ENCODE measurements at regions not wholly inside any gene's neighbourhood (a gene's known extent, or its start where the extent isn't known, plus 50 kb on each side); places are given as distances from the start of the nearest gene placed in this dataset.

- H3K27ac ChIP-seq, result no peak overlapping the region
- TF ChIP-seq, protein P1, sequence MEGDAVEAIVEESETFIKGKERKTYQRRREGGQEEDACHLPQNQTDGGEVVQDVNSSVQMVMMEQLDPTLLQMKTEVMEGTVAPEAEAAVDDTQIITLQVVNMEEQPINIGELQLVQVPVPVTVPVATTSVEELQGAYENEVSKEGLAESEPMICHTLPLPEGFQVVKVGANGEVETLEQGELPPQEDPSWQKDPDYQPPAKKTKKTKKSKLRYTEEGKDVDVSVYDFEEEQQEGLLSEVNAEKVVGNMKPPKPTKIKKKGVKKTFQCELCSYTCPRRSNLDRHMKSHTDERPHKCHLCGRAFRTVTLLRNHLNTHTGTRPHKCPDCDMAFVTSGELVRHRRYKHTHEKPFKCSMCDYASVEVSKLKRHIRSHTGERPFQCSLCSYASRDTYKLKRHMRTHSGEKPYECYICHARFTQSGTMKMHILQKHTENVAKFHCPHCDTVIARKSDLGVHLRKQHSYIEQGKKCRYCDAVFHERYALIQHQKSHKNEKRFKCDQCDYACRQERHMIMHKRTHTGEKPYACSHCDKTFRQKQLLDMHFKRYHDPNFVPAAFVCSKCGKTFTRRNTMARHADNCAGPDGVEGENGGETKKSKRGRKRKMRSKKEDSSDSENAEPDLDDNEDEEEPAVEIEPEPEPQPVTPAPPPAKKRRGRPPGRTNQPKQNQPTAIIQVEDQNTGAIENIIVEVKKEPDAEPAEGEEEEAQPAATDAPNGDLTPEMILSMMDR (IDR thresholded peaks at IDR 0.05), result no peak
- TF ChIP-seq ZFX (IDR thresholded peaks at IDR 0.05; ENCODE audit: borderline replicate concordance), result no peak
Measured at GRCh38 chr1:208601561-208601960, 357.4 kb upstream of the PLXNA2 start.

DNA sequence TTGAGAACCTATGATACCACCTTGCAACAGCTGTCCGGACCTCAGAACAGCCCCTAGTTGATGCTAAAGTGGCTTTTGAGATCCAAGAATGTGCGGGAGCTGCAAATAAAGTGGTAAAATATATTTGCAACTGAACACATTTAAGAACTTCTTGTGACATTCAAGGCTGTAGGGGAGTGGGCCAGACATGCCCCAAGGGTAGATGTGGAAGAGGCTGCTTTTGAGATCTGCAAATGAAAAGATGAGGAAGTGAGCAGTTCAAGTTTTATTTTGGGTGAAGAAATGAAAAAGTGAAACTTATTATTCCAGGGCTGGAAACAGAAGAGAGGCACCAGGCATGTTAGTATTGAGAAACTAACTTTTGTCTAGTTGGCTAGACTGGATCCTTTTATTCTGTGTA lies 359.5 kb upstream of the PLXNA2 start:
- no peak overlapping the region for H3K27ac ChIP-seq
- TF ChIP-seq, protein P1 (IDR thresholded peaks at IDR 0.05), result no peak
- TF ChIP-seq ZFX (IDR thresholded peaks at IDR 0.05; ENCODE audit: borderline replicate concordance), result no peak

- no peak overlapping the region for H3K27ac ChIP-seq
- TF ChIP-seq, protein P1 (IDR thresholded peaks at IDR 0.05), result no peak
Measured at GRCh38 chr1:208604295-208604694, 360.1 kb upstream of the PLXNA2 start.

- no peak overlapping the region for H3K27ac ChIP-seq
- no peak for TF ChIP-seq ZFX (IDR thresholded peaks at IDR 0.05; ENCODE audit: borderline replicate concordance)
- TF ChIP-seq, protein P1 (IDR thresholded peaks at IDR 0.05), result no peak
Measured at GRCh38 chr1:208606959-208607358, 362.8 kb upstream of the PLXNA2 start.

- H3K27ac ChIP-seq, result no peak overlapping the region
- TF ChIP-seq ZFX (IDR thresholded peaks at IDR 0.05; ENCODE audit: borderline replicate concordance), result no peak
- TF ChIP-seq, protein P1 (IDR thresholded peaks at IDR 0.05), result no peak
Measured at GRCh38 chr1:208607616-208608015, 363.4 kb upstream of the PLXNA2 start.

DNA sequence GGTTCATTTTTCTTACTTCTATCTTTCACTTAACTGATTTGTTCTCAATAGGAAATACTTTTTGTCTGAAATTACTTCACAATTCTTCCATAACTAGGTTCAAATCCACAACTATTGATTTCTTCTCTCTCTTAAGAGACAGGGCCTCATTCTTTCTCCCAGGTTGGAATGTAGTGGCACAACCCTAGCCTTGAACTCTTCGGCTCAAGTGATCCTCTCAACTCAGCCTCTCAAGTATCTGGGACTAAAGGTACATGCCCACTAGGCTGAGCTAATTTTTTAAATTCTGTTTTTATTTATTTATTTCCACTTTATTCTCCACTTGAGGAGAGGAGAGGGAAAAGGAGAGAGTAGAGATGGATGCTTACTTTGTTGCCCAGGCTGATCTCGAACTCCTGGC lies 370.4 kb upstream of the PLXNA2 start:
- TF ChIP-seq, protein P1 (IDR thresholded peaks at IDR 0.05), result no peak
- no peak for TF ChIP-seq ZFX (IDR thresholded peaks at IDR 0.05; ENCODE audit: borderline replicate concordance)
- no peak overlapping the region for H3K27ac ChIP-seq

- TF ChIP-seq ZFX (IDR thresholded peaks at IDR 0.05; ENCODE audit: borderline replicate concordance), result no peak
- TF ChIP-seq, protein P1 (IDR thresholded peaks at IDR 0.05), result no peak
- no peak overlapping the region for H3K27ac ChIP-seq
Measured at GRCh38 chr1:208615371-208615770, 371.2 kb upstream of the PLXNA2 start.
